NCI-H748 (cell line): ENCODE measurements at regions not wholly inside any gene's neighbourhood (a gene's known extent, or its start where the extent isn't known, plus 50 kb on each side); places are given as distances from the start of the nearest gene placed in this dataset.
"Not testable (repeated sequence)": the region's sequence is repeated elsewhere in the genome, so short reads cannot be mapped to it uniquely, and the experiment has no call there.

Experiments
- DNase-seq: peaks from one replicate; lab custom pipeline; 2025; ENCODE audit not compliant: unreplicated experiment; lab: John Stamatoyannopoulos, UW

GRCh38 chr12:131353826-131354225, 357.1 kb upstream of the SFSWAP start:
- DNase-seq = no peak

DNA sequence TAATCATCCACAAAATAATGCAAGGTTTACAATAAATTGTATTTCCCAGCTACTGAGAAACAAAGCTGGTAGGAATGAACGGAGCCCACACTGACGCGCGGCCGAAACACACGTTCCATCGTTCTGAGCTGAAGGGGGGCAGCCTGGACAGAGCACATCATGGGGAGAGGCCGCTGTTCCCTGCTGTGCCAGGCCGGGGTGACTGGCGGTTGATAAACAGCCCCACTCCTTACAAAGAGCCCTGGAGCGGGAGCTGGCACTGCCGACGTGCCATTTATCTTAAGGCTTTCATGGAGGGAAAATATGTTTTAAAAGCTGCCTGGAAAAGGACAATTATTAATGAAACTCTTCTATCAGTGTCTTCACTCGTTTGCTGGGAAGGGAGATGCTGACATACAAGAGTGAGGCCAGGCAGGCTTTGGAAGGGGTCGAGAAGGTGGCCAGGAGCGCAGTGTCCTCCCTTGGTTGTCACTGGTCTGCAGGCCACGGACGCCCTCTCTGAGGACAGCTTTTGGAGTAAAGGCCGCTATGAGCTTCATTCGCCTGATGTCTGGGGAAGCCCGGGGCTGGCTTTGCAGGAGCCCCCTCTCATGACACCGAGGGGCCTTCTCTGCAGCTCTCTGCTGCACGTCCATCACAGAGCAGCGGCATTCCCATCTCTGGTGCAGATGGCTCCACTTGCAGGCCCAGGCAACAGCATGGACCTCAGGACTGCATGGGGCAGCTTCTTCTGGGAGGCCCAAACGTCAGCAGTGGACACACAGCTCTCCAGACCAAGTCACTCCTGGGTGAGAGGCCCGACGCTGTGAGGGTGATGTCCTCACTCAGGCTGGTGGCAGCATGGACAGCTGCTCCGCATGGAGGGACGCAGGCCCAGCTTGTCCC, 355.3 kb upstream of the SFSWAP start:
- no peak for DNase-seq

- DNase-seq = no peak
These were observed 354.3 kb upstream of the SFSWAP start for GRCh38 chr12:131356485-131357184.

GRCh38 chr12:131357185-131357747, 353.6 kb upstream of the SFSWAP start:
- DNase-seq = no peak

GRCh38 chr12:131357920-131358319, 353.0 kb upstream of the SFSWAP start:
- no peak for DNase-seq

DNA sequence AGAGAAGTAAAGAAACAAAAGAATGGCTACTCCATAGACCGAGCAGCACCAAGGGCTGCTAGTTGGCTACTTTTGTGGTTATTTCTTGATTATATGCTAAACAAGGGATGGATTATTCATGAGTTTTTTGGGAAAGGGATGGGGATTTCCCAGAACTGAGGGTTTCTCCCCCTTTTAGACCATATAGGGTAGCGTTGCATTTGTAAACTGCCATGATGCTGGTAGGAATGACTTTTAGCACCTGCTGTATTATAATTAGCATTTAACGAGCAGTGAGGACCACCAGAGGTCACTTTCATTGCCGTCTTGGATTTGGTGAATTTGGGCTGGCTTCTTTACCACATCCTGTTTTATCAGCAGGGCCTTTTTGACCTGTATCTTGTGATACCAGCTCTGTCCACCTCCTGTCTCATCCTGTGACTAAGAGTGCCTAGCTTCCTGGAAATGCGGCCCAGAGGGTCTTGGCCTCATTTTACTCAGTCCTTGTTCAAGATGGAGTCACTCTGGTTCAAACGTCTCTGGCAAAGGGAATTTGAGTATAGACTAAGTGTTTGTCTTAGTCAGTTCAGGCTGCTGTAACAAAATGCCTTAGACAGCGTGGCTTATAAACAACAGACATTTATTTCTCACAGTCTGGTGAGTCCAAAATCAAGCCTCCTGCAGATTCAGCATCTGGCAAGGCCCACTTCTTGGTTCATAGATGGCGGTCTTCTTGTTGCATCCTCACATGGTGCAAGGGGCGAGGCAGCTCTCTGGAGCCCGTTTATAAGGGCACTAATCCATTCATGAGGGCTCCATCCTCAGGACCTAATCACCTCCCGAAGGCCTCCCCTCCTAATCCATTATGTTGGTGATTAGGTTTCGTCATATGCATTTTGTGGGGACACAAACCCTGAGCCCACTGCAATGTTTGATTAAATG, 348.3 kb upstream of the SFSWAP start:
- no peak for DNase-seq

DNA sequence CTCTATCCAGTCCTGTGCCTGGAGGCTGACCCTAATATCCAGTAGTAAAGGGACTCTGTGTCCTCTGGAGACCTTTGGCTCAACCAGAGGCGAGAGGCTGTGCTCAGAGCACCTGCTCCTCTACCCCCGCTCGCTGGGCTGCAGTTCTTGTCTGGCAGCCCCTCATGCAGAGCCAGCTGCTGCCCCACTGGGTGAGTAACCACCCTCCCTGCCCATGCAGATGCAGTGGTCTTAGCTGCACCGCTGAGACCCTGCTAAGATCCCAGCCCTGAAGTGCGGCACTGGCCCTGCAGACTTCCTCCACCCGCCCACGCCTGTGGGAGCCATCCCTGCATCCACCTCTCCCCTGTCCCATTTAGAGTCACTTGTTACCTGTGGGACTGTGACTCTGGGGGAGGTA, 347.5 kb upstream of the SFSWAP start:
- DNase-seq = no peak

DNA sequence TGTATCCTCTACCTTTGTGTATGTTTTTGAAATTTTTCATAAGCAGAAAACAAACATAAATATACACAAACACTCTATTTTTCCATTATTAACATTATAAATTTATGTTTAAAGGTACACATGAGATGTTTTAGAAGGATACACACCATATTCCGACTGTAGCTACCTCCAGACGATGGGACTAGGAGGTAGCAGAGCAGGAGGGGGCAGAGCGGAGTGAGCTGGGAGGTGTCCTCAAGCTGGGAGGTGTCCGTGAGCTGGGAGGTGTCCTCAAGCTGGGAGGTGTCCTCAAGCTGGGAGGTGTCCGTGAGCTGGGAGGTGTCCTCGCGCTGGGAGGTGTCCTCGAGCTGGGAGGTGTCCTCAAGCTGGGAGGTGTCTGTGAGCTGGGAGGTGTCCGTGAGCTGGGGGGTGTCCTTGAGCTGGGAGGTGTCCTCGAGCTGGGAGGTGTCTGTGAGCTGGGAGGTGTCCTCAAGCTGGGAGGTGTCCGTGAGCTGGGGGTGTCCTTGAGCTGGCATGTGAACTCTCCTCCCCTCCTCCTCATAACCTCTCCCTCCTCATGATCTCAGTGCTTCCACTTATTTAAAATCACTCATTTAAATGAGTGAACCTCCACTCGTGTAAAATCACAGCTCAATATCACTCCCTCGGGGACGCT, 346.9 kb upstream of the SFSWAP start:
- no peak for DNase-seq

DNA sequence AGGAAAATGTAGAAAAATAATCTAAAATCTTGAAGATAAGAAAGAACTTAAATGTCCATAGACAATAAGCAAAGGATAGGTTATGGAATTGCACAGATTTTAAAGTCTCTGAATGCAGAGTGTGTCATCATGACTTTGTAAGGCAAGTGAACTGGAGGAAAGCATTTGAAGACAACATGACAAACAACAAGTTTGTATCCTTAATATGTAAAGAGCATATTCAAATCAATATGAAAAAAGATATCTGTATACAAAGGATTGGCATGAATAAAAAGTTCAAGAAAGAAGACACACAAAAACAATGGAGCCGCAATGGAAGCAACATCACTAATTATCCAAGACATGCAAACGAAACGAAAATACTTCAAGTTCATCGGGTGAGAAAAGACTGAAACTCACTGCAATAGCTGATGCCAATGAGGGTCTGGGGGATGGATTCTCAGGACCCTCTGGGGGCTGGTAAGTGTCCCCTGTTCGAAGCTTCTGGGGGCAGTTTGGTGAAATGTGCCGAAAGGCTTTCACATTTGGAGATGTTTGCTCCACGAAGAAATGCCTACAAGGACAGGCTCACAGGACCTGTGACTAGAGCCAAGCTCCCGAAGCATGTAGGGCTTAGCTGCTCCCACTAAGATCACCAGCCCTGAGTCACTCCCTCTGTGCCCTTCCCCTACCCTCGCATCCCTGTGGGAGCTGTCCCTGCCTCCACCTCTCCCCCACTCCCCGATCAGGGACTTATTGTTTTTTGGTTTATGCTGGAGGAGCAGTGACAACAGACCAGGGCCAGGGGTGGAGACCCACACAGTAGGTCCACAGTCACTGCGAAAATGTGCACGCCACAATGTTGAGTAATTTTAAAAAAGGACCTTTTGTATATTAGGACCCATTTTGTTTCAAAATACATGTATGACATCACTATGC, 345.7 kb upstream of the SFSWAP start:
- DNase-seq = no peak

GRCh38 chr12:131365821-131366260, 345.0 kb upstream of the SFSWAP start:
- DNase-seq = no peak

DNA sequence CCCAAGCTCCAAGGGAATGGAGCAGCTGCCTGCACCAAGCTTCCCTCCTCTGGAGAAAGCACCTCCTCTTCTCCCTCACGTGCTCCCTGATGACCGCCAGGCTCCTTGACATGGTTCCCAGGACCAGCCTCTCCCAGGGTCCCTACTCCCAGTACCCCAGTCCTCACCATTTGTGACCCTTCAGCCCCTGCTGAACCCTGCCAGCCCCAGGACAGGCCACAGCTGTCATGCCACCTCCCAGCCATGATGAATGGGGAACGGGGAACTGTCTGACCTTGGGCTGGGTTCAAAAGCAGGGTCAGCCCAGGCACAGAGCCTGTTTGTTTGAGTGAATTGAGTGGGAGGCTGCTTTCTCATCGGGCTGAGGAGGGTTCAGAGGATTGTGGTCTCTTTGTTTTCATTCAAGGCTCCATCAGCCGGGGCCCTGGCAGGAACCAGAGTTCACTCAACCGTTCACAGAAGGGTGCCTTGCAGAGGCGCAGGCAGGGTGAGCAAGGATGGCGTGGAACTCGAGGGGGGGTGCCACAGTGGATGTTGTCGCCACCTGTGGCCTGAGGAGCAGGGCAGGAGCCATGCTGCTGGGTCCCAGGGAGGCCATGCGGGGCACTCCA, 344.5 kb upstream of the SFSWAP start:
- no peak for DNase-seq

GRCh38 chr12:131367067-131367982, 343.6 kb upstream of the SFSWAP start:
- DNase-seq = not testable (repeated sequence)

- DNase-seq = no peak
These were observed 342.8 kb upstream of the SFSWAP start for GRCh38 chr12:131367983-131368667.

GRCh38 chr12:131368668-131369071, 342.2 kb upstream of the SFSWAP start:
- no peak for DNase-seq

DNA sequence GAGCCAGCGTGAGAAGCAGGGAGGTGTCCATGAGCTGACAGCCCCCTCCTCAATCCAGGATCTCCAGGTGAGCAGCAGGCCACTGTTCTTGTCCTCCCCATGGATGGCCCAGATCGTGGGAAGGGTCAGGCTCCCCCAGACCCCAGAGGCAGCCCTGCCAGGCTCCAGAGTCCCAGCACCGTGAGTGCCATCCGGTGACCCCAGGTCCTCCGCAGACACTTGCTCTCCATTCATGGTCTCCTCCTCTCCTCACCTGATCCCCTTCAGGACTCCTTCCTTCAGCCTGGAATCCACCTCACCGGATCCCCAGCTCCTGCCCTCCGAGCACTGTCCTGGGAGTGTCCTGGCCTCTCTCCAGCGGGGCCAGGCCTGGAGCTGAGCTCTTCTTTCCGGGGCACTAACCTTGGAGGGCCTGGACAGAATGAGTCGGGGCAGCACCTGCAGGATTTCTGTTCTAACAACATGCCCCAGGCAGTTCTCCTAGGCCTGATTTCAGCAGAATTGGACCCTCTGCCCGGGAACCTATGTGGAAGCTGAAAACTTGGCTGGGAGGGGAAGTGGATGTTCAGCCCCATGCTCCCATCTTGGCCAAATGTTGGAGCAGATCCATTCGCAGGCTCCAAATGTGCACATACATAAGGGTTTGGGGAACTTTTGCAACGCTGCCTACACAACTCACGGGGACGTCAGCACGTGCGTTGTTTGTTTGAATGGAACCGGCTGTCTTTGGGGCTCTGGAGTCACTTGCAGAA, 341.6 kb upstream of the SFSWAP start:
- DNase-seq = no peak

- no peak for DNase-seq
These were observed 340.6 kb upstream of the SFSWAP start for GRCh38 chr12:131370321-131370720.
